GM13977 (cell line): ENCODE measurements at regions not wholly inside any gene's neighbourhood (a gene's known extent, or its start where the extent isn't known, plus 50 kb on each side); places are given as distances from the start of the nearest gene placed in this dataset.

Experiments
- DNase-seq: peaks from one replicate; pipeline ENCODE4 v3.0.0; 2012; ENCODE audit warnings: low spot score
- CTCF ChIP-seq: IDR thresholded peaks from 2 replicates; pipeline ENCODE4 v1.5.1; 2012; ENCODE audit warnings: mild to moderate bottlenecking, control low read depth; ENCODE audit not compliant: insufficient read depth; ENCODE audit errors: extremely low read depth, missing control alignments
- in situ Hi-C: fragments of 300-500 bp; cut with MboI; formaldehyde crosslinking; loops from one replicate; pipeline ENCODE4 v1.12.0; 2022; ENCODE audit warnings: low sequenced_read_pairs, low pct_unique_long_range_greater_than_20kb, mixed read lengths, inconsistent platforms; ENCODE audit not compliant: unreplicated experiment

GRCh38 chr21:35345954-35346353 is 296.9 kb upstream of the RUNX1 start:
- TF ChIP-seq CTCF, result no peak
- in situ Hi-C loops, result no loop called here
- DNase-seq, result no peak

- no peak for DNase-seq
- no peak for TF ChIP-seq CTCF
- in situ Hi-C loops, result no loop called here
These were observed 295.5 kb upstream of the RUNX1 start for GRCh38 chr21:35344582-35344981.

- DNase-seq, result peak; percentile 14
- in situ Hi-C loops, result no loop called here
- TF ChIP-seq CTCF, result no peak
These were observed 294.1 kb upstream of the RUNX1 start for GRCh38 chr21:35343046-35343819.

GRCh38 chr21:35342440-35342839 is 293.3 kb upstream of the RUNX1 start:
- peak; percentile 67 for DNase-seq
- in situ Hi-C loops, result no loop called here
- TF ChIP-seq CTCF, result no peak

GRCh38 chr21:35340273-35340672 is 291.2 kb upstream of the RUNX1 start:
- TF ChIP-seq CTCF, result peak; percentile 14
- in situ Hi-C loops, result no loop called here

GRCh38 chr21:35338881-35339632 is 290.0 kb upstream of the RUNX1 start:
- in situ Hi-C loops, result no loop called here
- DNase-seq, result no peak
- no peak for TF ChIP-seq CTCF

More at GRCh38 chr21:35340273-35340672, 291.2 kb upstream of the RUNX1 start:
- DNase-seq, result no peak
